Fibroblast of gingiva (primary cell): ENCODE measurements at regions not wholly inside any gene's neighbourhood (a gene's known extent, or its start where the extent isn't known, plus 50 kb on each side); places are given as distances from the start of the nearest gene placed in this dataset.
"Not testable (repeated sequence)": the region's sequence is repeated elsewhere in the genome, so short reads cannot be mapped to it uniquely, and the experiment has no call there.

ENCODE experiments used
- DNase-seq: peaks from one replicate; pipeline ENCODE4 v3.0.0-alpha.2; 2011; ENCODE audit warnings: low read depth

- DNase-seq = no peak
These were observed 246.9 kb upstream of the MKLN1 start for GRCh38 chr7:131080754-131081153.

- no peak for DNase-seq
These were observed 246.4 kb upstream of the MKLN1 start for GRCh38 chr7:131081308-131081707.

- DNase-seq = no peak
These were observed 243.9 kb upstream of the MKLN1 start for GRCh38 chr7:131083781-131084180.

GRCh38 chr7:131084336-131084735 lies 243.3 kb upstream of the MKLN1 start:
- not testable (repeated sequence) for DNase-seq

GRCh38 chr7:131087756-131088658 lies 239.7 kb upstream of the MKLN1 start:
- DNase-seq = no peak

GRCh38 chr7:131090188-131090587 lies 237.5 kb upstream of the MKLN1 start:
- no peak for DNase-seq

- no peak for DNase-seq
These were observed 236.6 kb upstream of the MKLN1 start for GRCh38 chr7:131090886-131091692.

GRCh38 chr7:131094685-131095084 lies 233.0 kb upstream of the MKLN1 start:
- no peak for DNase-seq

- peak; percentile 50 for DNase-seq
These were observed 232.3 kb upstream of the MKLN1 start for GRCh38 chr7:131095346-131095745.

GRCh38 chr7:131096267-131096927 lies 231.3 kb upstream of the MKLN1 start:
- DNase-seq = no peak

GRCh38 chr7:131097662-131098376 lies 229.9 kb upstream of the MKLN1 start:
- DNase-seq = no peak

GRCh38 chr7:131098527-131098926 lies 229.1 kb upstream of the MKLN1 start:
- no peak for DNase-seq

- DNase-seq = no peak
These were observed 227.2 kb upstream of the MKLN1 start for GRCh38 chr7:131100357-131101054.

- peak; percentile 86 for DNase-seq
These were observed 223.7 kb upstream of the MKLN1 start for GRCh38 chr7:131103997-131104396.

- DNase-seq = peak; percentile 38
These were observed 222.9 kb upstream of the MKLN1 start for GRCh38 chr7:131104596-131105293.

- no peak for DNase-seq
These were observed 222.3 kb upstream of the MKLN1 start for GRCh38 chr7:131105294-131105798.

GRCh38 chr7:131105799-131106680 lies 221.6 kb upstream of the MKLN1 start:
- peak; percentile 79 for DNase-seq

- DNase-seq = no peak
These were observed 220.9 kb upstream of the MKLN1 start for GRCh38 chr7:131106681-131107336.
